Keratinocyte (primary cell): ENCODE measurements at regions not wholly inside any gene's neighbourhood (a gene's known extent, or its start where the extent isn't known, plus 50 kb on each side); places are given as distances from the start of the nearest gene placed in this dataset.

Source experiments
- DNase-seq: peaks from one replicate; pipeline ENCODE4 v3.0.0-alpha.2; 2011; ENCODE audit warnings: low read depth, missing footprints, low spot score
- FAIRE-seq: peaks from 2 replicates; lab custom pipeline; 2011; peaks lifted over from hg19 to GRCh38; lab: Jason Lieb, UNC
- H2AFZ ChIP-seq: 2 replicates; pipeline ENCODE4 v1.6.0; 2012; ENCODE audit warnings: low read length, control low read depth, inconsistent platforms; ENCODE audit not compliant: control insufficient read depth
- H3K27ac ChIP-seq: 2 replicates; pipeline ENCODE4 v1.5.1; 2011; ENCODE audit warnings: low read length; ENCODE audit not compliant: control insufficient read depth, insufficient read depth
- H3K27me3 ChIP-seq: 3 replicates; pipeline ENCODE4 v1.6.0; 2011; ENCODE audit warnings: low read length; ENCODE audit not compliant: control insufficient read depth, insufficient read depth; ENCODE audit errors: extremely low read depth
- H3K36me3 ChIP-seq, 2 experiments: 2 replicates in 1 of 2; 3 replicates in 1 of 2; pipeline ENCODE4 v1.5.1; 2011; ENCODE audit warnings: low read length in 2 of 2, mild to moderate bottlenecking in 1 of 2; ENCODE audit not compliant: control insufficient read depth in 2 of 2, insufficient read depth in 2 of 2; ENCODE audit errors: extremely low read depth in 1 of 2
- H3K4me1 ChIP-seq: 3 replicates; pipeline ENCODE4 v1.5.1; 2011; ENCODE audit warnings: low read length; ENCODE audit not compliant: control insufficient read depth, insufficient read depth; ENCODE audit errors: extremely low read depth
- H3K4me2 ChIP-seq: 3 replicates; pipeline ENCODE4 v1.6.0; 2011; ENCODE audit warnings: low read depth, low read length; ENCODE audit not compliant: control insufficient read depth, insufficient read depth; ENCODE audit errors: extremely low read depth
- H3K4me3 ChIP-seq, 3 experiments: fragments of 200-600 bp in 1 of 3; sonication (generic) in 1 of 3; 2 replicates in 2 of 3; 3 replicates in 1 of 3; pipeline ENCODE4 v1.5.1; 2011 to 2016; ENCODE audit warnings: low read length in 3 of 3, mild to moderate bottlenecking in 3 of 3, control low read depth in 2 of 3, inconsistent platforms in 1 of 3, low read depth in 1 of 3, mixed read lengths in 1 of 3, mixed run types in 1 of 3, moderate library complexity in 1 of 3; ENCODE audit not compliant: control insufficient read depth in 2 of 3, insufficient read depth in 2 of 3; ENCODE audit errors: extremely low read depth in 1 of 3
- H3K79me2 ChIP-seq: 2 replicates; pipeline ENCODE4 v1.6.0; 2012; ENCODE audit warnings: low read length; ENCODE audit not compliant: control insufficient read depth, insufficient read depth
- H3K9ac ChIP-seq: 3 replicates; pipeline ENCODE4 v1.6.0; 2011; ENCODE audit warnings: low read length; ENCODE audit not compliant: control insufficient read depth, insufficient read depth; ENCODE audit errors: extremely low read depth
- H3K9me1 ChIP-seq: 3 replicates; pipeline ENCODE4 v1.6.0; 2011; ENCODE audit warnings: low read length; ENCODE audit not compliant: control insufficient read depth, insufficient read depth; ENCODE audit errors: extremely low read depth
- H3K9me3 ChIP-seq: 2 replicates; pipeline ENCODE4 v1.5.1; 2012; ENCODE audit warnings: low read depth, low read length; ENCODE audit not compliant: control insufficient read depth
- H4K20me1 ChIP-seq: 3 replicates; pipeline ENCODE4 v1.6.0; 2011; ENCODE audit warnings: low read length; ENCODE audit not compliant: control insufficient read depth, insufficient read depth; ENCODE audit errors: extremely low read depth
- CTCF ChIP-seq, 3 experiments: IDR thresholded peaks in 1 of 3; conservative IDR thresholded peaks in 1 of 3; optimal IDR thresholded peaks in 1 of 3; 2 replicates in 2 of 3; 3 replicates in 1 of 3; pipeline versions ENCODE3 to v1.5.1; 2011; ENCODE audit warnings: low read length in 3 of 3, mild to moderate bottlenecking in 3 of 3, moderate library complexity in 2 of 3, control low read depth in 1 of 3, inconsistent platforms in 1 of 3; ENCODE audit not compliant: insufficient read depth in 2 of 3; ENCODE audit errors: extremely low read depth in 1 of 3
- EZH2 ChIP-seq: IDR thresholded peaks from one replicate; pipeline ENCODE4 v1.6.1; 2012; ENCODE audit warnings: inconsistent platforms, mild to moderate bottlenecking, low read length, moderate library complexity
- dilution Hi-C: fragments of 300-500 bp; cut with MboI; formaldehyde crosslinking; loops from one replicate; pipeline ENCODE4 v1.7.0; 2020; ENCODE audit warnings: low sequenced_read_pairs; ENCODE audit not compliant: extremely low pct_ligation_motif_present

- Histone ChIP-seq H3K4me3 (no peak overlapping the region), H3K9ac (no peak overlapping the region), H3K4me2 (no peak overlapping the region), H3K9me3 (no peaks in the 10 kb centered on the region), H3K79me2 (no peaks in the 10 kb centered on the region), H3K9me1 (no peaks in the 10 kb centered on the region), H2AFZ (no peak overlapping the region), H3K36me3 (no peaks in the 10 kb centered on the region), H3K27me3 (peaks cover 23% of the 10 kb centered on the region), H3K27ac (no peak overlapping the region), H4K20me1 (no peaks in the 10 kb centered on the region), H3K4me1 (no peaks in the 10 kb centered on the region)
- dilution Hi-C loops, result no loop called here
- no peak for FAIRE-seq
- TF ChIP-seq CTCF (optimal IDR thresholded peaks at IDR 0.05 in 1 of 3, IDR thresholded peaks at IDR 0.05 in 1 of 3, conservative IDR thresholded peaks at IDR 0.05 in 1 of 3; ENCODE audit: extremely low read depth in 1 of 3, insufficient read depth in 2 of 3, low read length in 3 of 3) (no peak), EZH2 (no peak)
- no peak for DNase-seq
Observed at GRCh38 chrX:107551546-107551945, 76.8 kb upstream of the PRPS1 start.

- Histone ChIP-seq H3K4me2 (no peak overlapping the region), H3K27me3 (peaks cover 16% of the 10 kb centered on the region), H3K79me2 (no peaks in the 10 kb centered on the region), H3K4me1 (no peaks in the 10 kb centered on the region), H3K4me3 (no peak overlapping the region), H3K36me3 (no peaks in the 10 kb centered on the region), H3K9me1 (no peaks in the 10 kb centered on the region), H3K9ac (no peak overlapping the region), H3K9me3 (no peaks in the 10 kb centered on the region), H3K27ac (no peak overlapping the region), H4K20me1 (no peaks in the 10 kb centered on the region), H2AFZ (no peak overlapping the region)
- FAIRE-seq (no peak), DNase-seq (no peak)
- TF ChIP-seq CTCF (optimal IDR thresholded peaks at IDR 0.05 in 1 of 3, IDR thresholded peaks at IDR 0.05 in 1 of 3, conservative IDR thresholded peaks at IDR 0.05 in 1 of 3; ENCODE audit: extremely low read depth in 1 of 3, insufficient read depth in 2 of 3, low read length in 3 of 3) (no peak), EZH2 (no peak)
- dilution Hi-C loops, result no loop called here
Observed at GRCh38 chrX:107552930-107553329, 75.4 kb upstream of the PRPS1 start.
